Panc1 (cell line): ENCODE measurements at regions not wholly inside any gene's neighbourhood (a gene's known extent, or its start where the extent isn't known, plus 50 kb on each side); places are given as distances from the start of the nearest gene placed in this dataset.

Source experiments
- ATAC-seq: fragments of 200-7000 bp; cut with Tn5 transposase; 2 replicates; pipeline ENCODE4 v1.9.1; 2020; ENCODE audit warnings: mild to moderate bottlenecking, moderate library complexity
- BruUV-seq: library from RNA; stranded (reverse); fragments of 400-500 nt; replicated peaks from 2 replicates; lab custom pipeline; 2021; lab: Mats Ljungman, UMichigan
- CTCF ChIA-PET: fragments of 300-600 bp; sonication (Branson Sonifier 250); formaldehyde crosslinking; loops from one replicate; lab custom pipeline; 2022; ENCODE audit warnings: antibody characterized with exemption; lab: Charles Lee
- POLR2A ChIA-PET: fragments of 300-600 bp; sonication (Branson Sonifier 250); formaldehyde crosslinking; loops from one replicate; lab custom pipeline; 2022; ENCODE audit warnings: antibody characterized with exemption; lab: Charles Lee
- DNase-seq: peaks from one replicate; pipeline ENCODE4 v3.0.0-alpha.2; 2010; ENCODE audit warnings: low read depth, low spot score
- H3K27ac ChIP-seq: 2 replicates; pipeline ENCODE4 v1.5.1; 2011; ENCODE audit warnings: mild to moderate bottlenecking, low read length, inconsistent platforms
- H3K27me3 ChIP-seq: fragments of 200-500 bp; sonication (Bioruptor generic); 2 replicates; pipeline ENCODE4 v1.6.0; 2014; ENCODE audit warnings: low read length, inconsistent platforms; ENCODE audit not compliant: control insufficient read depth, insufficient read depth
- H3K36me3 ChIP-seq: fragments of 200-500 bp; sonication (Bioruptor generic); 2 replicates; pipeline ENCODE4 v1.5.1; 2014; ENCODE audit warnings: inconsistent platforms, mild to moderate bottlenecking, low read length, moderate library complexity; ENCODE audit not compliant: control insufficient read depth, insufficient read depth
- H3K4me1 ChIP-seq: 2 replicates; pipeline ENCODE4 v1.5.1; 2011; ENCODE audit warnings: inconsistent platforms, mild to moderate bottlenecking, low read length, moderate library complexity; ENCODE audit not compliant: control insufficient read depth, insufficient read depth
- H3K4me3 ChIP-seq, 2 experiments: 2 replicates each; pipeline ENCODE4 v1.5.1; 2011 to 2012; ENCODE audit warnings: low read depth in 2 of 2, low read length in 2 of 2, mild to moderate bottlenecking in 2 of 2, inconsistent platforms in 1 of 2, moderate library complexity in 1 of 2
- H3K9me3 ChIP-seq: fragments of 200-500 bp; sonication (Bioruptor generic); 2 replicates; pipeline ENCODE4 v1.5.1; 2014; ENCODE audit warnings: low read depth, mild to moderate bottlenecking, inconsistent platforms, low read length, moderate library complexity; ENCODE audit not compliant: control insufficient read depth, insufficient read depth
- POLR2AphosphoS5 ChIP-seq: IDR thresholded peaks from 2 replicates; pipeline ENCODE4 v1.6.1; 2012; ENCODE audit warnings: mild to moderate bottlenecking, low read depth, low read length, moderate library complexity
- SIN3A ChIP-seq: IDR thresholded peaks from 2 replicates; pipeline ENCODE4 v1.6.1; 2012; ENCODE audit warnings: low read depth, mild to moderate bottlenecking, low read length, moderate library complexity, borderline replicate concordance; ENCODE audit not compliant: insufficient read depth
- TCF7L2 ChIP-seq: IDR thresholded peaks from 2 replicates; pipeline ENCODE4 v1.6.1; 2011; ENCODE audit warnings: mild to moderate bottlenecking, low read depth, low read length, inconsistent platforms
- in situ Hi-C: cut with HindIII; loops from 2 replicates; pipeline ENCODE4 v1.10.0; 2016; ENCODE audit warnings: low sequenced_read_pairs, low pct_unique_long_range_greater_than_20kb
- intact Hi-C: fragments of 100-400 bp; cut with micrococcal nuclease; formaldehyde crosslinking; loops from one replicate; pipeline ENCODE4 v1.10.0; 2022; ENCODE audit not compliant: unreplicated experiment
- TF ChIP-seq, protein P1 (sequence below): fragments of 450-650 bp; IDR thresholded peaks from 2 replicates; pipeline ENCODE4 v1.5.1; 2017; ENCODE audit warnings: mild to moderate bottlenecking
- TF ChIP-seq, protein P2 (sequence below), 2 experiments: IDR thresholded peaks; 2 replicates each; pipeline ENCODE4 v1.6.1; 2011 to 2012; ENCODE audit warnings: low read depth in 2 of 2, control low read depth in 1 of 2, low read length in 1 of 2, mild to moderate bottlenecking in 1 of 2, moderate library complexity in 1 of 2; ENCODE audit not compliant: insufficient read depth in 1 of 2

DNA sequence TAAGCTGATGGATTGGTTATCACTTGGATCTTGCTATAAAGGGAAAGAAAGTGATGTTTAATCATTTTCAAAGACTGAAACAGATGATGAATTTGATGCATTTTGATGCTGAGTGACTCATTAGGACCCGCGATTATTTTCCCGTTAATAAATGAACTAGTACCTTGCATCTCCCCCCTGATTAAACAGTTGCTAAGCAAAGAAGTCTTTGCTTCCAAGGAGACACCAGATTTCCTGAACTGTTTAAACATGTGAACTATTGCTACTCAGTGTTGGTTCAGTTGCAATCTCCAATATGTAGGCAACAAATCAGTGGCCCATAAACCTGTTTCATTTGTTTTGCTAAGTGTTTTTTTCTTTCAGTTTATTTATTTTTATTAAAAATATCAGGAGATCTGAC lies 375.2 kb downstream of the AACS start:
- in situ Hi-C loops, result no loop called here
- DNase-seq (no peak), ATAC-seq (no peak)
- no peaks in the 10 kb centered on the region for H3K9me3 ChIP-seq
- ChIA-PET CTCF (no interaction called here), POLR2A (no interaction called here)
- H3K36me3 ChIP-seq, result no peaks in the 10 kb centered on the region
- no peak overlapping the region for H3K4me3 ChIP-seq
- no peaks in the 10 kb centered on the region for H3K27me3 ChIP-seq
- H3K4me1 ChIP-seq, result no peaks in the 10 kb centered on the region
- H3K27ac ChIP-seq, result no peak overlapping the region
- intact Hi-C loops, result no loop called here
- BruUV-seq, result no TSS peak
- TF ChIP-seq, protein P1, sequence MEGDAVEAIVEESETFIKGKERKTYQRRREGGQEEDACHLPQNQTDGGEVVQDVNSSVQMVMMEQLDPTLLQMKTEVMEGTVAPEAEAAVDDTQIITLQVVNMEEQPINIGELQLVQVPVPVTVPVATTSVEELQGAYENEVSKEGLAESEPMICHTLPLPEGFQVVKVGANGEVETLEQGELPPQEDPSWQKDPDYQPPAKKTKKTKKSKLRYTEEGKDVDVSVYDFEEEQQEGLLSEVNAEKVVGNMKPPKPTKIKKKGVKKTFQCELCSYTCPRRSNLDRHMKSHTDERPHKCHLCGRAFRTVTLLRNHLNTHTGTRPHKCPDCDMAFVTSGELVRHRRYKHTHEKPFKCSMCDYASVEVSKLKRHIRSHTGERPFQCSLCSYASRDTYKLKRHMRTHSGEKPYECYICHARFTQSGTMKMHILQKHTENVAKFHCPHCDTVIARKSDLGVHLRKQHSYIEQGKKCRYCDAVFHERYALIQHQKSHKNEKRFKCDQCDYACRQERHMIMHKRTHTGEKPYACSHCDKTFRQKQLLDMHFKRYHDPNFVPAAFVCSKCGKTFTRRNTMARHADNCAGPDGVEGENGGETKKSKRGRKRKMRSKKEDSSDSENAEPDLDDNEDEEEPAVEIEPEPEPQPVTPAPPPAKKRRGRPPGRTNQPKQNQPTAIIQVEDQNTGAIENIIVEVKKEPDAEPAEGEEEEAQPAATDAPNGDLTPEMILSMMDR, result no peak
- TF ChIP-seq TCF7L2 (no peak), SIN3A (no peak), POLR2AphosphoS5 (no peak)
- TF ChIP-seq, protein P2, sequence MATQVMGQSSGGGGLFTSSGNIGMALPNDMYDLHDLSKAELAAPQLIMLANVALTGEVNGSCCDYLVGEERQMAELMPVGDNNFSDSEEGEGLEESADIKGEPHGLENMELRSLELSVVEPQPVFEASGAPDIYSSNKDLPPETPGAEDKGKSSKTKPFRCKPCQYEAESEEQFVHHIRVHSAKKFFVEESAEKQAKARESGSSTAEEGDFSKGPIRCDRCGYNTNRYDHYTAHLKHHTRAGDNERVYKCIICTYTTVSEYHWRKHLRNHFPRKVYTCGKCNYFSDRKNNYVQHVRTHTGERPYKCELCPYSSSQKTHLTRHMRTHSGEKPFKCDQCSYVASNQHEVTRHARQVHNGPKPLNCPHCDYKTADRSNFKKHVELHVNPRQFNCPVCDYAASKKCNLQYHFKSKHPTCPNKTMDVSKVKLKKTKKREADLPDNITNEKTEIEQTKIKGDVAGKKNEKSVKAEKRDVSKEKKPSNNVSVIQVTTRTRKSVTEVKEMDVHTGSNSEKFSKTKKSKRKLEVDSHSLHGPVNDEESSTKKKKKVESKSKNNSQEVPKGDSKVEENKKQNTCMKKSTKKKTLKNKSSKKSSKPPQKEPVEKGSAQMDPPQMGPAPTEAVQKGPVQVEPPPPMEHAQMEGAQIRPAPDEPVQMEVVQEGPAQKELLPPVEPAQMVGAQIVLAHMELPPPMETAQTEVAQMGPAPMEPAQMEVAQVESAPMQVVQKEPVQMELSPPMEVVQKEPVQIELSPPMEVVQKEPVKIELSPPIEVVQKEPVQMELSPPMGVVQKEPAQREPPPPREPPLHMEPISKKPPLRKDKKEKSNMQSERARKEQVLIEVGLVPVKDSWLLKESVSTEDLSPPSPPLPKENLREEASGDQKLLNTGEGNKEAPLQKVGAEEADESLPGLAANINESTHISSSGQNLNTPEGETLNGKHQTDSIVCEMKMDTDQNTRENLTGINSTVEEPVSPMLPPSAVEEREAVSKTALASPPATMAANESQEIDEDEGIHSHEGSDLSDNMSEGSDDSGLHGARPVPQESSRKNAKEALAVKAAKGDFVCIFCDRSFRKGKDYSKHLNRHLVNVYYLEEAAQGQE (IDR thresholded peaks at IDR 0.05; ENCODE audit: insufficient read depth in 1 of 2, low read depth in 2 of 2, low read length in 1 of 2), result no peak

DNA sequence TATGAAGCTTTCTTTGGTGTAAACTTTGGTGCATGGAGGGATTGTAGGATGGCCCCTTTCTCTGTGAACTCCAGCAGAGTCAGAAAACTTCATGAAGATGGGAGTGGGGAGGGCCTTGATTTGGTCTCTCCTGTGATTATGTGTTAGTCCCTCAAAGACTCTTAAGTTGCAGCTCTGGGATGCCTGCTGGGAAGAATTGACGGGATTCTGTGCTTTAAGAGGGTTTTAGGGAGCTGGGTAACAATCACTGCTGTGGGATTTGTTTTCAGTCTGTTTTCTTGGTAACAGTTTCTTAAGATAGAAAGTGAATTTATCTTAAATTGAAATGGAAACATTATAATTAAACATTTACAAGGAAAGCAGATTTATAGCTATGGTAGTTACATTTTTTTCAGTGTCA lies 378.1 kb downstream of the AACS start:
- DNase-seq (no peak), ATAC-seq (no peak)
- in situ Hi-C loops, result no loop called here
- Histone ChIP-seq H3K4me3 (no peak overlapping the region), H3K4me1 (no peaks in the 10 kb centered on the region), H3K36me3 (no peaks in the 10 kb centered on the region), H3K27ac (no peak overlapping the region), H3K27me3 (no peaks in the 10 kb centered on the region), H3K9me3 (no peaks in the 10 kb centered on the region)
- BruUV-seq, result no TSS peak
- no peak for TF ChIP-seq SIN3A
- TF ChIP-seq, protein P1, result no peak
- POLR2A ChIA-PET, result no interaction called here
- CTCF ChIA-PET, result no interaction called here
- intact Hi-C loops, result no loop called here

DNA sequence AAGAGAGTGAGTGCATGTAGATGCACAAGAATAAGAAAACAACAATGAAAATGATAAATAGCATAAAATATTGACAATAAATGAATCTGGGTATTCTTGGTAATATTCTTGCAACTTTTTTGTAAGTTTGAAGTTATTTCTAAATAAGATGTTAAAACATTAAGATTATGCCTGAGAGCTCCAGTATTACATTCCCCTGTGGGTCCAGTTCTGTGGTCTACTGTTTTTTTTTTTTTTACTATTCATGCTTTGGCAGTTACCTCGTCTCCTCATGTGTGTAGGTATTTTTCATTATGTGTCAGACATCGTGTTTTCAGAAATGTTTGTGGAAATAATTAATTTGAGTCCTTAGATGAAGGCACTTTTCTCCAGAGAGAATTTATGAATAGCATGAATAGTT lies 386.2 kb downstream of the AACS start:
- ChIA-PET POLR2A (no interaction called here), CTCF (no interaction called here)
- in situ Hi-C loops, result no loop called here
- DNase-seq (no peak), ATAC-seq (no peak)
- H3K4me1 ChIP-seq, result no peaks in the 10 kb centered on the region
- no peaks in the 10 kb centered on the region for H3K36me3 ChIP-seq
- 0 out of 2 replicates have a peak, but pooled peaks cover 4% of the 10 kb centered on the region for H3K9me3 ChIP-seq
- no peak overlapping the region for H3K27ac ChIP-seq
- H3K27me3 ChIP-seq, result peaks cover 2% of the 10 kb centered on the region; the same call in 1 of the 2 replicates
- TF ChIP-seq SIN3A, result no peak
- intact Hi-C loops, result no loop called here
- H3K4me3 ChIP-seq, result no peak overlapping the region
- BruUV-seq, result no TSS peak
